Fibroblast of mammary gland (primary cell): ENCODE measurements at regions not wholly inside any gene's neighbourhood (a gene's known extent, or its start where the extent isn't known, plus 50 kb on each side); places are given as distances from the start of the nearest gene placed in this dataset.

Experiments used
- DNase-seq: peaks from one replicate; pipeline ENCODE4 v3.0.0-alpha.2; 2010; ENCODE audit warnings: low read depth
- H3K4me3 ChIP-seq: 2 replicates; pipeline ENCODE4 v1.5.1; 2011; ENCODE audit warnings: low read depth, mild to moderate bottlenecking, low read length, moderate library complexity; ENCODE audit not compliant: control insufficient read depth
- TF ChIP-seq, protein P1 (sequence below): conservative IDR thresholded peaks from 2 replicates; pipeline ENCODE4 v1.5.1; 2011; ENCODE audit warnings: low read depth, low read length, inconsistent platforms; ENCODE audit not compliant: control insufficient read depth, insufficient read depth

DNA sequence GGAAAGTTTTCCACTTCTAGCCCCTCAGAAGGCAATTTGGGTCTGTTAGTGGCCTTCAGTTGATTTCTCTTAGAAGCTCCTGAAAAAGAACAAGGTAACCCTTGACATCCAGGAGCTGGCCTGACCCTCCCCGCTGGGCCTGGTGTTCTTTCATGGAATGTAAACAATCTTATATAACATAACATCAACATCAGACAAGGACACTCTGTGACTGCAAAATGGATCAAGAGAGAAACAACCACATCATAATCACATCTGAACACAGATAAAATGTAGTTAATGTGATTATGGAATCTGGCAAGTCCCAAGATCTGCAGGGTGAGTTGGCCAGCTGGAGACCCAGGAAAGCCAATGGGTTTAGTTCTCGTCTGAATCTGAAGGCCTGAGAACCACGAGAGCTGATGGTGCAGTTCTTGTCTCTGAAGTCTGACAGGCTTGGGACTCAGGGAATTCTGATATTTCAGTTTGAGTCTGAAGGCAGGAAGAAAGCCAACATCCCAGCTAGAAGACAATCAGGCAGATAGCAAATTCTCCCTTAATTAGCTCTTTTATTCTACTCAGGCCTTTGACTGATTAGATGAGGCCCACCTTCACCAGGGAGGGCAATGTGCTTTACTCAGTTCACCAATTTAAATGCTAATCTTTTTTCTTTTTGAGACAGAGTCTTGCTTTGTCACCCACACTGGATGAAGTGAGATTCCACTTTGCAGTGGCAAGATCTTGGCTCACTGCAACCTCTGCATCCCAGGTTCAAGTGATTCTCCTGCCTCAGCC lies 91.4 kb upstream of the NAMPT start:
- TF ChIP-seq, protein P1, sequence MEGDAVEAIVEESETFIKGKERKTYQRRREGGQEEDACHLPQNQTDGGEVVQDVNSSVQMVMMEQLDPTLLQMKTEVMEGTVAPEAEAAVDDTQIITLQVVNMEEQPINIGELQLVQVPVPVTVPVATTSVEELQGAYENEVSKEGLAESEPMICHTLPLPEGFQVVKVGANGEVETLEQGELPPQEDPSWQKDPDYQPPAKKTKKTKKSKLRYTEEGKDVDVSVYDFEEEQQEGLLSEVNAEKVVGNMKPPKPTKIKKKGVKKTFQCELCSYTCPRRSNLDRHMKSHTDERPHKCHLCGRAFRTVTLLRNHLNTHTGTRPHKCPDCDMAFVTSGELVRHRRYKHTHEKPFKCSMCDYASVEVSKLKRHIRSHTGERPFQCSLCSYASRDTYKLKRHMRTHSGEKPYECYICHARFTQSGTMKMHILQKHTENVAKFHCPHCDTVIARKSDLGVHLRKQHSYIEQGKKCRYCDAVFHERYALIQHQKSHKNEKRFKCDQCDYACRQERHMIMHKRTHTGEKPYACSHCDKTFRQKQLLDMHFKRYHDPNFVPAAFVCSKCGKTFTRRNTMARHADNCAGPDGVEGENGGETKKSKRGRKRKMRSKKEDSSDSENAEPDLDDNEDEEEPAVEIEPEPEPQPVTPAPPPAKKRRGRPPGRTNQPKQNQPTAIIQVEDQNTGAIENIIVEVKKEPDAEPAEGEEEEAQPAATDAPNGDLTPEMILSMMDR, result no peak
- DNase-seq, result no peak
- no peak overlapping the region for H3K4me3 ChIP-seq

- TF ChIP-seq, protein P1, result no peak
- DNase-seq, result no peak
- H3K4me3 ChIP-seq, result no peak overlapping the region
Observed at GRCh38 chr7:106375499-106375898, 90.7 kb upstream of the NAMPT start.

- TF ChIP-seq, protein P1, result no peak
- no peak for DNase-seq
- H3K4me3 ChIP-seq, result no peak overlapping the region
Observed at GRCh38 chr7:106374437-106374836, 89.7 kb upstream of the NAMPT start.

- TF ChIP-seq, protein P1, result no peak
- no peak overlapping the region for H3K4me3 ChIP-seq
Observed at GRCh38 chr7:106372595-106373318, 88.0 kb upstream of the NAMPT start.

GRCh38 chr7:106372126-106372525 lies 87.3 kb upstream of the NAMPT start:
- H3K4me3 ChIP-seq, result no peak overlapping the region
- peak; percentile 76 for DNase-seq
- TF ChIP-seq, protein P1, result no peak

More at GRCh38 chr7:106372595-106373318, 88.0 kb upstream of the NAMPT start:
- DNase-seq, result no peak

DNA sequence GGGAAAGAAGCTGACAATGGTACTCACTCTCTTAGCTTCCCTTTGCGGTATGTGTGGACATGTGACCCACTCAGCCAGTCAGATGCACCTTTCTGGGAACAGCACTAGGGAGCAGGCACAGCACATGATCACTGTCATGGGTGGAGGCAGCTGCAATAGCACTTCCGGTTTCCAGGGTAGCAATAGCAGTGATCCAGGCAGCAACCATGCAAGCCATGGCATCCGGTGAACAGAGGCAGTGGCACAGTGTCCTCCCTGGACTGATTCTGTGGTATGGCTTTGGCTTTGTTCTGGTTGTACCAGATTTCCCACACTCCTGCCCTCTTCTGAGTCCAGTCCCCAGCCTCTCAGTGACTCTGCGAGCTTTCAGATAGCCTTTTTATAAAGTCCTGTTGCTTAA lies 86.8 kb upstream of the NAMPT start:
- no peak for DNase-seq
- no peak overlapping the region for H3K4me3 ChIP-seq
- TF ChIP-seq, protein P1, result no peak
